HG02852 (cell line): ENCODE measurements at regions not wholly inside any gene's neighbourhood (a gene's known extent, or its start where the extent isn't known, plus 50 kb on each side); places are given as distances from the start of the nearest gene placed in this dataset.

Source experiments
- ATAC-seq: cut with Tn5 transposase; IDR thresholded peaks from one replicate; pipeline ENCODE4 v1.9.1; 2021; ENCODE audit warnings: mild to moderate bottlenecking, moderate library complexity; ENCODE audit not compliant: unreplicated experiment

- ATAC-seq = no peak
Observed at GRCh38 chr10:131646551-131647525, 254.0 kb upstream of the PPP2R2D start.

GRCh38 chr10:131647789-131648188 lies 253.0 kb upstream of the PPP2R2D start:
- no peak for ATAC-seq

GRCh38 chr10:131648386-131649020 lies 252.3 kb upstream of the PPP2R2D start:
- no peak for ATAC-seq

GRCh38 chr10:131649617-131650016 lies 251.2 kb upstream of the PPP2R2D start:
- no peak for ATAC-seq

- no peak for ATAC-seq
Observed at GRCh38 chr10:131650169-131650705, 250.6 kb upstream of the PPP2R2D start.

GRCh38 chr10:131650771-131651673 lies 249.8 kb upstream of the PPP2R2D start:
- no peak for ATAC-seq

GRCh38 chr10:131651674-131652437 lies 249.0 kb upstream of the PPP2R2D start:
- no peak for ATAC-seq

GRCh38 chr10:131652438-131653139 lies 248.2 kb upstream of the PPP2R2D start:
- ATAC-seq = no peak

- no peak for ATAC-seq
Observed at GRCh38 chr10:131653140-131653539, 247.7 kb upstream of the PPP2R2D start.

GRCh38 chr10:131653554-131654470 lies 247.0 kb upstream of the PPP2R2D start:
- ATAC-seq = no peak

- ATAC-seq = no peak
Observed at GRCh38 chr10:131654471-131655087, 246.2 kb upstream of the PPP2R2D start.

- ATAC-seq = no peak
Observed at GRCh38 chr10:131655101-131655849, 245.5 kb upstream of the PPP2R2D start.

- ATAC-seq = no peak
Observed at GRCh38 chr10:131656009-131656408, 244.8 kb upstream of the PPP2R2D start.

GRCh38 chr10:131656431-131656841 lies 244.4 kb upstream of the PPP2R2D start:
- ATAC-seq = no peak

GRCh38 chr10:131657318-131657984 lies 243.4 kb upstream of the PPP2R2D start:
- ATAC-seq = no peak

GRCh38 chr10:131657985-131658330 lies 242.8 kb upstream of the PPP2R2D start:
- no peak for ATAC-seq
